Peyer's patch (tissue), 4 donors: ENCODE measurements at regions not wholly inside any gene's neighbourhood (a gene's known extent, or its start where the extent isn't known, plus 50 kb on each side); places are given as distances from the start of the nearest gene placed in this dataset.

ENCODE experiments used
- POLR2A ChIP-seq, 2 donors: fragments of 450-650 bp; IDR thresholded peaks; one replicate each; pipeline ENCODE4 v1.5.1; 2017; ENCODE audit warnings: antibody characterized with exemption in 2 of 2, mild to moderate bottlenecking in 2 of 2, moderate library complexity in 2 of 2
- TF ChIP-seq, protein P1 (sequence below), 6 experiments: fragments of 450-650 bp in 4 of 6; fragments of 200-600 bp in 2 of 6; sonication (generic) in 1 of 6; IDR thresholded peaks; one replicate each; pipeline ENCODE4 v1.5.1; 2017 to 2019; ENCODE audit warnings: antibody characterized with exemption in 6 of 6, mild to moderate bottlenecking in 3 of 6, moderate library complexity in 1 of 6

DNA sequence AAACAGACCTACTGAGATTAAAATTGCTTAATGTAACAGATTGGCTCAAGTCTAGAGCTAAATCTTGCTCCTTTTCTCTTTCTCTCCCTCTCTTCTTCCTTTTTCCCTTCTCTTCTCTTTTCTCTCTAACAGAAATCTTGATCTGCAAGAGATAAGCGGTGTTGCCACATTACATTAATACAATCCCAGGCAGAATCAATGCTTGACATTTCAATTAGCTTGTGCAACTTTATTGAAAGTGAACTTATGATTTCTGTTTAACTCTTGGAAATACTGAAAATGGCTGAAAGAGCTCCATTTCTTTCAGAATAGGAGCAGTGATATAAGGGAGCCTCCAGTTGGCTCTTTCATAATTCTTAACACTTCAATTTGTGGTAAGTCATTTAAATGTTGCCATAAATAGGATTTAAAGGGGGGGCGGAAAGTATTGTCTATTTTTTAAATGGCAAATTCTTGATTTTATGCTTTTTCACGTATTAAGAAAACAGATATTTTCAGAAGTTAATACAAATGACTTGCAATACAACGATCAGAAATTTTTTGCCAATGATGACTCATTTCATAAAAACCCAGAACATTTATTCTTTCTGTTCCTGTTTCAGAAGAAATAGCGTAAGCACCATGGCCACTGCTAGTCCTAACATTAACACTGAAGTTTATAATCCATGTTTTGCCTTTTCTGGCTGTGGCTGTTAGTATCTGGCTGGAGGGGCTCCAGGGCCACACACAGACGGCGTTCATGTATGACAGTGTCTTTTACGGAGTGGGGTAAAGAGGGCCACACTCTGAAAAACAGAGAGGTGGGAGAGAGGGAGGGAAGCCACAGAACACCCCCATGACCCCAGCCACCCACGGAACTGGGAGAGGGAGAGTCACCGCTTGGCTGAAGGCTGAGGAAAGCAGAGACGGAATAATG is 115.7 kb upstream of the FAT1 start:
- no peak for TF ChIP-seq POLR2A (IDR thresholded peaks at IDR 0.05)
- TF ChIP-seq, protein P1, sequence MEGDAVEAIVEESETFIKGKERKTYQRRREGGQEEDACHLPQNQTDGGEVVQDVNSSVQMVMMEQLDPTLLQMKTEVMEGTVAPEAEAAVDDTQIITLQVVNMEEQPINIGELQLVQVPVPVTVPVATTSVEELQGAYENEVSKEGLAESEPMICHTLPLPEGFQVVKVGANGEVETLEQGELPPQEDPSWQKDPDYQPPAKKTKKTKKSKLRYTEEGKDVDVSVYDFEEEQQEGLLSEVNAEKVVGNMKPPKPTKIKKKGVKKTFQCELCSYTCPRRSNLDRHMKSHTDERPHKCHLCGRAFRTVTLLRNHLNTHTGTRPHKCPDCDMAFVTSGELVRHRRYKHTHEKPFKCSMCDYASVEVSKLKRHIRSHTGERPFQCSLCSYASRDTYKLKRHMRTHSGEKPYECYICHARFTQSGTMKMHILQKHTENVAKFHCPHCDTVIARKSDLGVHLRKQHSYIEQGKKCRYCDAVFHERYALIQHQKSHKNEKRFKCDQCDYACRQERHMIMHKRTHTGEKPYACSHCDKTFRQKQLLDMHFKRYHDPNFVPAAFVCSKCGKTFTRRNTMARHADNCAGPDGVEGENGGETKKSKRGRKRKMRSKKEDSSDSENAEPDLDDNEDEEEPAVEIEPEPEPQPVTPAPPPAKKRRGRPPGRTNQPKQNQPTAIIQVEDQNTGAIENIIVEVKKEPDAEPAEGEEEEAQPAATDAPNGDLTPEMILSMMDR (IDR thresholded peaks at IDR 0.05) = no peak
